Esophagus (tissue), 2 donors: ENCODE measurements at regions not wholly inside any gene's neighbourhood (a gene's known extent, or its start where the extent isn't known, plus 50 kb on each side); places are given as distances from the start of the nearest gene placed in this dataset.

ENCODE experiments used
- H3K27ac ChIP-seq, 2 donors: one replicate each; pipeline ENCODE4 v1.5.1; 2013; ENCODE audit warnings: low read depth in 2 of 2, mild to moderate bottlenecking in 2 of 2, inconsistent platforms in 1 of 2, low read length in 1 of 2, moderate library complexity in 1 of 2
- H3K27me3 ChIP-seq, 2 donors: one replicate each; pipeline ENCODE4 v1.6.1; 2013; ENCODE audit warnings: low read length in 2 of 2, control low read depth in 1 of 2, mild to moderate bottlenecking in 1 of 2; ENCODE audit not compliant: insufficient read depth in 2 of 2, control insufficient read depth in 1 of 2
- H3K36me3 ChIP-seq, 2 donors: one replicate each; pipeline ENCODE4 v1.6.1; 2013; ENCODE audit warnings: low read length in 1 of 2; ENCODE audit not compliant: control insufficient read depth in 2 of 2, insufficient read depth in 2 of 2
- H3K4me1 ChIP-seq, 2 donors: one replicate each; pipeline ENCODE4 v1.6.1; 2013; ENCODE audit warnings: low read length in 1 of 2; ENCODE audit not compliant: control insufficient read depth in 2 of 2, insufficient read depth in 2 of 2
- H3K4me3 ChIP-seq, 2 donors: one replicate each; pipeline ENCODE4 v1.5.1; 2013; ENCODE audit warnings: low read length in 2 of 2, mild to moderate bottlenecking in 2 of 2, low read depth in 1 of 2, moderate library complexity in 1 of 2
- H3K9me3 ChIP-seq, 2 donors: one replicate each; pipeline ENCODE4 v1.6.1; 2013; ENCODE audit warnings: mild to moderate bottlenecking in 2 of 2, low read depth in 1 of 2, low read length in 1 of 2, moderate library complexity in 1 of 2; ENCODE audit not compliant: control insufficient read depth in 2 of 2, insufficient read depth in 1 of 2
- WGBS, 2 donors: extraction: QIAGEN DNeasy Blood & Tissue Kit; methylation state at CpG; one replicate each; pipeline ENCODE4 v1.1.7; 2013; 5-methylcytosine and 5-hydroxymethylcytosine counted together
- donor health status: healthy with polysubstance abuse.
- donor health status: Bipolar disorder and iron deficiency.

GRCh38 chr9:109682227-109682626 is 97.8 kb upstream of the PALM2AKAP2 start:
- Histone ChIP-seq H3K4me1 (no peaks in the 10 kb centered on the region), H3K27me3 (no peaks in the 10 kb centered on the region), H3K4me3 (no peak overlapping the region), H3K36me3 (no peaks in the 10 kb centered on the region), H3K9me3 (no peaks in the 10 kb centered on the region), H3K27ac (no peak overlapping the region)
- WGBS, 2 donors: 93% methylated on average over 1 of the region's 1 CpG

- no peaks in the 10 kb centered on the region for H3K9me3 ChIP-seq
- H3K36me3 ChIP-seq: no peaks in the 10 kb centered on the region
- no peak overlapping the region for H3K27ac ChIP-seq
- 69 to 76% methylated on average over 3 of the region's 3 CpGs for WGBS, 2 donors
- H3K4me1 ChIP-seq: no peaks in the 10 kb centered on the region
- no peak overlapping the region for H3K4me3 ChIP-seq
- no peaks in the 10 kb centered on the region for H3K27me3 ChIP-seq
Measured at GRCh38 chr9:109683521-109683920, 96.5 kb upstream of the PALM2AKAP2 start.

- no peaks in the 10 kb centered on the region for H3K9me3 ChIP-seq
- no peaks in the 10 kb centered on the region for H3K4me1 ChIP-seq
- H3K27me3 ChIP-seq: no peaks in the 10 kb centered on the region
- H3K36me3 ChIP-seq: no peaks in the 10 kb centered on the region
- H3K27ac ChIP-seq: no peak overlapping the region
- WGBS, 2 donors: 66 to 76% methylated on average over 3 of the region's 3 CpGs
- H3K4me3 ChIP-seq: no peak overlapping the region
Measured at GRCh38 chr9:109689701-109690100, 90.3 kb upstream of the PALM2AKAP2 start.

GRCh38 chr9:109699019-109699418 is 81.0 kb upstream of the PALM2AKAP2 start:
- H3K4me3 ChIP-seq: no peak overlapping the region
- no peak overlapping the region for H3K27ac ChIP-seq
- H3K36me3 ChIP-seq: no peaks in the 10 kb centered on the region
- no peaks in the 10 kb centered on the region for H3K4me1 ChIP-seq
- 54 to 75% methylated on average over 2 of the region's 2 CpGs for WGBS, 2 donors
- peaks cover 0 to 3% of the 10 kb centered on the region in 2 donors for H3K9me3 ChIP-seq
- no peaks in the 10 kb centered on the region for H3K27me3 ChIP-seq

GRCh38 chr9:109704546-109704945 is 75.5 kb upstream of the PALM2AKAP2 start:
- no peaks in the 10 kb centered on the region for H3K9me3 ChIP-seq
- WGBS, 2 donors: 75 to 83% methylated on average over 2 of the region's 2 CpGs
- H3K4me1 ChIP-seq: no peaks in the 10 kb centered on the region
- H3K36me3 ChIP-seq: no peaks in the 10 kb centered on the region
- no peaks in the 10 kb centered on the region for H3K27me3 ChIP-seq
- H3K27ac ChIP-seq: no peak overlapping the region
- H3K4me3 ChIP-seq: no peak overlapping the region

GRCh38 chr9:109705515-109705914 is 74.5 kb upstream of the PALM2AKAP2 start:
- no peaks in the 10 kb centered on the region for H3K9me3 ChIP-seq
- H3K27me3 ChIP-seq: no peaks in the 10 kb centered on the region
- H3K36me3 ChIP-seq: no peaks in the 10 kb centered on the region
- H3K4me3 ChIP-seq: no peak overlapping the region
- H3K4me1 ChIP-seq: no peaks in the 10 kb centered on the region
- H3K27ac ChIP-seq: no peak overlapping the region

GRCh38 chr9:109707355-109707754 is 72.6 kb upstream of the PALM2AKAP2 start:
- no peak overlapping the region for H3K4me3 ChIP-seq
- no peaks in the 10 kb centered on the region for H3K9me3 ChIP-seq
- WGBS, 2 donors: 84 to 88% methylated on average over 3 of the region's 3 CpGs
- H3K27ac ChIP-seq: no peak overlapping the region
- H3K4me1 ChIP-seq: no peaks in the 10 kb centered on the region
- no peaks in the 10 kb centered on the region for H3K36me3 ChIP-seq
- no peaks in the 10 kb centered on the region for H3K27me3 ChIP-seq

GRCh38 chr9:109708451-109708945 is 71.5 kb upstream of the PALM2AKAP2 start:
- Histone ChIP-seq H3K4me3 (no peak overlapping the region), H3K9me3 (no peaks in the 10 kb centered on the region), H3K4me1 (no peaks in the 10 kb centered on the region), H3K36me3 (no peaks in the 10 kb centered on the region), H3K27ac (no peak overlapping the region), H3K27me3 (no peaks in the 10 kb centered on the region)
- whole genome bisulfite sequencing, 2 donors: 54 to 65% methylated on average over 4 of the region's 4 CpGs

- WGBS, 2 donors: 74 to 75% methylated on average over 3 of the region's 3 CpGs
- no peaks in the 10 kb centered on the region for H3K36me3 ChIP-seq
- H3K27ac ChIP-seq: no peak overlapping the region
- H3K4me1 ChIP-seq: no peaks in the 10 kb centered on the region
- peaks cover 0 to 2% of the 10 kb centered on the region in 2 donors for H3K9me3 ChIP-seq
- no peak overlapping the region for H3K4me3 ChIP-seq
- H3K27me3 ChIP-seq: no peaks in the 10 kb centered on the region
Measured at GRCh38 chr9:109709866-109710265, 70.1 kb upstream of the PALM2AKAP2 start.

GRCh38 chr9:109710830-109711229 is 69.2 kb upstream of the PALM2AKAP2 start:
- 61 to 68% methylated on average over 1 of the region's 1 CpG for WGBS, 2 donors

More at GRCh38 chr9:109710830-109711229, 69.2 kb upstream of the PALM2AKAP2 start:
- Histone ChIP-seq H3K27ac (no peak overlapping the region), H3K36me3 (no peaks in the 10 kb centered on the region), H3K4me3 (no peak overlapping the region), H3K9me3 (peaks cover 0 to 2% of the 10 kb centered on the region in 2 donors), H3K4me1 (no peaks in the 10 kb centered on the region), H3K27me3 (peaks cover 0 to under 1% of the 10 kb centered on the region in 2 donors)
